ENCODE measurements at regions not wholly inside any gene's neighbourhood (a gene's known extent, or its start where the extent isn't known, plus 50 kb on each side); places are given as distances from the start of the nearest gene placed in this dataset.

GRCh38 chr3:7920211-7920610, 581.4 kb upstream of the LMCD1 start:
- no peak overlapping the region for H3K27ac ChIP-seq (replicated peaks)
- H3K27me3 ChIP-seq (ENCODE audit: insufficient read depth, poor library complexity, severe bottlenecking): no peaks in the 10 kb centered on the region
- TF ChIP-seq REST (IDR thresholded peaks at IDR 0.05; ENCODE audit: insufficient replicate concordance, low read depth) (no peak), SPI1 (IDR thresholded peaks at IDR 0.05; ENCODE audit: borderline replicate concordance, low read depth) (no peak), GABPA (IDR thresholded peaks at IDR 0.05; ENCODE audit: low read depth) (no peak), POLR2AphosphoS5 (IDR thresholded peaks at IDR 0.05; ENCODE audit: low read depth) (no peak), CTCF (IDR thresholded peaks at IDR 0.05; ENCODE audit: insufficient read depth, low read length) (no peak)
- H3K4me3 ChIP-seq (replicated peaks; ENCODE audit: insufficient read depth, low read length): no peak overlapping the region
- DNase-seq (ENCODE audit: low read depth in 1 of 2, low spot score in 1 of 2): no peak

GRCh38 chr3:7924228-7924627, 577.4 kb upstream of the LMCD1 start:
- no peak for DNase-seq (ENCODE audit: low read depth in 1 of 2, low spot score in 1 of 2)
- no peaks in the 10 kb centered on the region for H3K27me3 ChIP-seq (ENCODE audit: insufficient read depth, poor library complexity, severe bottlenecking)
- TF ChIP-seq GABPA (IDR thresholded peaks at IDR 0.05; ENCODE audit: low read depth): no peak
- TF ChIP-seq CTCF (IDR thresholded peaks at IDR 0.05; ENCODE audit: insufficient read depth, low read length): no peak
- no peak for TF ChIP-seq SPI1 (IDR thresholded peaks at IDR 0.05; ENCODE audit: borderline replicate concordance, low read depth)
- no peak for TF ChIP-seq POLR2AphosphoS5 (IDR thresholded peaks at IDR 0.05; ENCODE audit: low read depth)
- no peak for TF ChIP-seq REST (IDR thresholded peaks at IDR 0.05; ENCODE audit: insufficient replicate concordance, low read depth)
- no peak overlapping the region for H3K27ac ChIP-seq (replicated peaks)
- no peak overlapping the region for H3K4me3 ChIP-seq (replicated peaks; ENCODE audit: insufficient read depth, low read length)

DNA sequence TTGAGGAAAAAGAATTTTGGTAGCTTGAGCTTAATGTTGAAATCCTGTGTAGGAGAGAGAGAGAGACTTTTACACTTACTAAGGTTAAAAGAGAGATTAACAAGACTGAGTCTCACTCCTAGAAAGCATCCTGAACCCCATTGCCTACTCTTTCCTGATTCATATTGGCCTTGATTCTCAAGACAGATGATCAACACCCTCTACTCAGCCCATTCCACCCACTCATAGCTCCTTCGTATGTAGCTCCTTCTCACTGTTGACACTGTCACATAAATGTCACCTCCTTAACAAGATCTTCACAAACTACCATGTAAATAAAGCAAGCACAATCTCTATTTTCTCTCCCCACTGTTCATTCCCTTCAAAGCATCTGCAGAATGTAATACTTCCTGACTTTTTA, 574.6 kb upstream of the LMCD1 start:
- H3K4me3 ChIP-seq (replicated peaks; ENCODE audit: insufficient read depth, low read length): no peak overlapping the region
- TF ChIP-seq REST (IDR thresholded peaks at IDR 0.05; ENCODE audit: insufficient replicate concordance, low read depth) (no peak), CTCF (IDR thresholded peaks at IDR 0.05; ENCODE audit: insufficient read depth, low read length) (no peak), SPI1 (IDR thresholded peaks at IDR 0.05; ENCODE audit: borderline replicate concordance, low read depth) (no peak), GABPA (IDR thresholded peaks at IDR 0.05; ENCODE audit: low read depth) (no peak), POLR2AphosphoS5 (IDR thresholded peaks at IDR 0.05; ENCODE audit: low read depth) (no peak)
- H3K27ac ChIP-seq (replicated peaks): no peak overlapping the region
- DNase-seq (ENCODE audit: low read depth in 1 of 2, low spot score in 1 of 2): no peak
- no peaks in the 10 kb centered on the region for H3K27me3 ChIP-seq (ENCODE audit: insufficient read depth, poor library complexity, severe bottlenecking)

Data from HL-60 (cell line).